Ovary (tissue), 3 donors: ENCODE measurements at regions not wholly inside any gene's neighbourhood (a gene's known extent, or its start where the extent isn't known, plus 50 kb on each side); places are given as distances from the start of the nearest gene placed in this dataset.
"Not testable (repeated sequence)": the region's sequence is repeated elsewhere in the genome, so short reads cannot be mapped to it uniquely, and the experiment has no call there.

ENCODE experiments used
- CTCF ChIP-seq, 3 donors: fragments of 450-650 bp in 2 of 3; fragments of 200-600 bp in 1 of 3; IDR thresholded peaks; one replicate each; pipeline versions ENCODE4 v1.5.1 to v1.8.0; 2016 to 2022; ENCODE audit warnings: antibody characterized with exemption in 3 of 3, mild to moderate bottlenecking in 1 of 3
- EP300 ChIP-seq: sonication (generic); formaldehyde crosslinking; IDR thresholded peaks from one replicate; pipeline ENCODE4 v1.6.1; 2017; ENCODE audit warnings: antibody characterized with exemption
- POLR2A ChIP-seq: fragments of 450-650 bp; IDR thresholded peaks from one replicate; pipeline ENCODE4 v1.6.1; 2017; ENCODE audit warnings: antibody characterized with exemption, mild to moderate bottlenecking, moderate library complexity
- donor health status: DM: no; HTN: no; CAD: no.

DNA sequence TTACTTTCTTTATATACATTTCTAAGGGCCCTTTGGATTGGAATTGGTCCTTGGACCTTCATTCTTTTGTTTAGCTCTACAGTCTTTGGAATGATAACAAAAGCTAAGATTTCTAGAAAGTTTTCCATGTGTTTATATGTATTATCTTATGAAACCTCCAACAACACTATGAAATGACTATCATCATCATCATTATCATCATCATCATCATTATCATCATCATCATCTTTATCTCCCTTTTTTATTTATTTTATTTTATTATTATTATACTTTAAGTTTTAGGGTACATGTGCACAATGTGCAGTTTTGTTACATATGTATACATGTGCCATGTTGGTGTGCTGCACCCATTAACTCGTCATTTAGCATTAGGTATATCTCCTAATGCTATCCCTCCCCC is 229.4 kb upstream of the ATP5MC3 start:
- TF ChIP-seq CTCF (IDR thresholded peaks at IDR 0.05); POLR2A; EP300: not testable (repeated sequence)
